Endothelial cell of umbilical vein (primary cell): ENCODE measurements at regions not wholly inside any gene's neighbourhood (a gene's known extent, or its start where the extent isn't known, plus 50 kb on each side); places are given as distances from the start of the nearest gene placed in this dataset.

Experiments
- BruUV-seq: library from RNA; stranded (reverse); fragments of 400-500 nt; replicated peaks from 2 replicates; lab custom pipeline; 2021; lab: Mats Ljungman, UMichigan
- CTCF ChIA-PET: fragments of 300-600, 350-600 bp; sonication (Branson Sonifier 250); formaldehyde crosslinking; loops from one replicate; lab custom pipeline; 2021; ENCODE audit warnings: antibody characterized with exemption, inconsistent platforms; lab: Charles Lee
- POLR2A ChIA-PET: fragments of 300-600, 350-600 bp; sonication (Branson Sonifier 250); formaldehyde crosslinking; loops from one replicate; lab custom pipeline; 2021; ENCODE audit warnings: antibody characterized with exemption, inconsistent platforms; lab: Charles Lee
- DNase-seq: peaks from one replicate; pipeline ENCODE4 v3.0.0-alpha.2; 2011; ENCODE audit warnings: low read depth, low spot score
- FAIRE-seq: peaks from 2 replicates; lab custom pipeline; 2011; peaks lifted over from hg19 to GRCh38; lab: Jason Lieb, UNC
- H2AFZ ChIP-seq: 2 replicates; pipeline ENCODE4 v1.6.0; 2012; ENCODE audit warnings: low read depth, low read length, control low read depth, inconsistent platforms
- H3K27ac ChIP-seq: 2 replicates; pipeline ENCODE4 v1.5.1; 2011; ENCODE audit warnings: low read depth, mild to moderate bottlenecking, control low read depth, low read length, moderate library complexity; ENCODE audit not compliant: insufficient read depth
- H3K27me3 ChIP-seq, 2 experiments: 2 replicates each; pipeline versions ENCODE4 v1.6.0 to v1.6.1; 2011; ENCODE audit warnings: low read length in 2 of 2, mixed read lengths in 1 of 2; ENCODE audit not compliant: control insufficient read depth in 2 of 2, insufficient read depth in 2 of 2
- H3K36me3 ChIP-seq, 2 experiments: 2 replicates in 1 of 2; 3 replicates in 1 of 2; pipeline ENCODE4 v1.5.1; 2011; ENCODE audit warnings: low read length in 2 of 2, mild to moderate bottlenecking in 1 of 2, moderate library complexity in 1 of 2; ENCODE audit not compliant: control insufficient read depth in 2 of 2, insufficient read depth in 2 of 2; ENCODE audit errors: extremely low read depth in 1 of 2
- H3K4me1 ChIP-seq: 3 replicates; pipeline ENCODE4 v1.5.1; 2011; ENCODE audit warnings: mild to moderate bottlenecking, low read length; ENCODE audit not compliant: control insufficient read depth, insufficient read depth; ENCODE audit errors: extremely low read depth
- H3K4me2 ChIP-seq: 2 replicates; pipeline ENCODE4 v1.6.1; 2011; ENCODE audit warnings: low read length, control low read depth, mixed read lengths; ENCODE audit not compliant: insufficient read depth
- H3K4me3 ChIP-seq, 3 experiments: fragments of 200-600 bp in 1 of 3; sonication (generic), shearing (Covaris generic) in 1 of 3; replicated peaks in 1 of 3; 2 replicates each; pipeline ENCODE4 v1.5.1; 2011 to 2016; ENCODE audit warnings: control low read depth in 3 of 3, low read length in 3 of 3, mild to moderate bottlenecking in 2 of 3, inconsistent platforms in 1 of 3, low read depth in 1 of 3, moderate library complexity in 1 of 3; ENCODE audit not compliant: insufficient read depth in 1 of 3
- H3K79me2 ChIP-seq: 2 replicates; pipeline ENCODE4 v1.6.0; 2012; ENCODE audit warnings: low read length, inconsistent platforms; ENCODE audit not compliant: control insufficient read depth, insufficient read depth
- H3K9ac ChIP-seq: replicated peaks from 2 replicates; pipeline ENCODE3; 2011; ENCODE audit warnings: low read length, control low read depth; ENCODE audit not compliant: insufficient read depth; ENCODE audit errors: extremely low read depth
- H3K9me1 ChIP-seq: replicated peaks from 3 replicates; pipeline ENCODE4 v1.6.0; 2011; ENCODE audit warnings: mild to moderate bottlenecking, low read length; ENCODE audit not compliant: control insufficient read depth, insufficient read depth; ENCODE audit errors: extremely low read depth
- H3K9me3 ChIP-seq: replicated peaks from 2 replicates; pipeline ENCODE4 v1.5.1; 2012; ENCODE audit warnings: low read length, inconsistent platforms; ENCODE audit not compliant: control insufficient read depth, insufficient read depth
- H4K20me1 ChIP-seq: replicated peaks from 2 replicates; pipeline ENCODE3; 2011; ENCODE audit warnings: mild to moderate bottlenecking, low read length; ENCODE audit not compliant: control insufficient read depth, insufficient read depth; ENCODE audit errors: extremely low read depth
- EZH2 ChIP-seq: IDR thresholded peaks from 2 replicates; pipeline ENCODE4 v1.6.1; 2012; ENCODE audit warnings: borderline replicate concordance, low read depth, mild to moderate bottlenecking, moderate library complexity, low read length, inconsistent platforms; ENCODE audit not compliant: severe bottlenecking
- FOS ChIP-seq: IDR thresholded peaks from 2 replicates; pipeline ENCODE4 v1.6.1; 2011; ENCODE audit warnings: mild to moderate bottlenecking, low read length, moderate library complexity, borderline replicate concordance; ENCODE audit not compliant: insufficient read depth
- GATA2 ChIP-seq: IDR thresholded peaks from 2 replicates; pipeline ENCODE4 v1.7.0; 2011; ENCODE audit warnings: low read depth, mild to moderate bottlenecking, moderate library complexity, mixed read lengths, low read length; ENCODE audit not compliant: insufficient read length, insufficient read depth
- JUN ChIP-seq: IDR thresholded peaks from 2 replicates; pipeline ENCODE4 v1.6.1; 2011; ENCODE audit warnings: borderline replicate concordance, low read depth; ENCODE audit not compliant: insufficient read length, insufficient read depth
- MYC ChIP-seq: IDR thresholded peaks from one replicate; pipeline ENCODE4 v1.6.1; 2011; ENCODE audit warnings: mild to moderate bottlenecking, low read depth, low read length
- POLR2A ChIP-seq: IDR thresholded peaks from 2 replicates; pipeline ENCODE4 v1.6.1; 2012; ENCODE audit warnings: low read depth, mild to moderate bottlenecking, control low read depth, low read length
- POLR2AphosphoS5 ChIP-seq: IDR thresholded peaks from 2 replicates; pipeline ENCODE4 v1.6.1; 2012; ENCODE audit warnings: low read depth, mild to moderate bottlenecking, control low read depth, low read length, moderate library complexity; ENCODE audit not compliant: insufficient read depth
- dilution Hi-C: fragments of 300-500 bp; cut with MboI; formaldehyde crosslinking; loops from one replicate; pipeline ENCODE4 v1.15.0; 2019; ENCODE audit warnings: low sequenced_read_pairs; ENCODE audit not compliant: extremely low pct_ligation_motif_present
- intact Hi-C: fragments of 100-400 bp; cut with micrococcal nuclease; formaldehyde crosslinking; loops from one replicate; pipeline ENCODE4 v1.10.0; 2022
- TF ChIP-seq, protein P1 (sequence below): IDR thresholded peaks from 2 replicates; pipeline ENCODE4 v1.6.1; 2011; ENCODE audit not compliant: insufficient read depth, insufficient read length
- TF ChIP-seq, protein P2 (sequence below), 2 donors: IDR thresholded peaks; 1 replicate in 1 of 2; 2 replicates in 1 of 2; pipeline ENCODE4 v1.5.1; 2011; ENCODE audit warnings: low read length in 2 of 2, mild to moderate bottlenecking in 2 of 2, moderate library complexity in 2 of 2, control low read depth in 1 of 2, inconsistent platforms in 1 of 2, low read depth in 1 of 2; ENCODE audit not compliant: insufficient read depth in 1 of 2; ENCODE audit errors: extremely low read depth in 1 of 2

DNA sequence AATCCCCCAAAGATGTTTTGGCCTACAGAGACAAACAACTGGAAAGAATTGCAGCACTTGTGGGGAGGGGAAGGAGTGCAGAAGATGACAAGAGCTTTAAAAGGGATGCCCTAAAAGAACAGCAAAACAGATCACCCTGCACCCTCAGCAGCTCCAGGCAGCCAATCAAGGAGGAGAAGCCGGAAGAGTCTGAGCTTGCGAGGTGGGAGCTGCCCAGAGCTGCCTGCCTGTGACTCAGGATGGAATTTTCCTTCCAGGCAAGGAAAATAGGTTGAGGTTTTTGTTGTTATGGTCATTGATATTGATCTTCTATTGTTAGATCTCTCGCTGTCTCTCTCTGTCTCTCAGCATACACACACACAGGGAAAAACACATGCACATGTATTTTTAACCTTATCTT, 70.3 kb upstream of the MAP1B start:
- no peak overlapping the region for H3K4me2 ChIP-seq
- intact Hi-C loops = no loop called here
- no peak overlapping the region for H3K27ac ChIP-seq
- no peak for TF ChIP-seq GATA2
- TF ChIP-seq, protein P1, sequence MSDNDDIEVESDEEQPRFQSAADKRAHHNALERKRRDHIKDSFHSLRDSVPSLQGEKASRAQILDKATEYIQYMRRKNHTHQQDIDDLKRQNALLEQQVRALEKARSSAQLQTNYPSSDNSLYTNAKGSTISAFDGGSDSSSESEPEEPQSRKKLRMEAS = no peak
- TF ChIP-seq POLR2AphosphoS5 = no peak
- no peak for TF ChIP-seq POLR2A
- TF ChIP-seq EZH2 = no peak
- TF ChIP-seq MYC = no peak
- TF ChIP-seq FOS = no peak
- no peaks in the 10 kb centered on the region for H3K79me2 ChIP-seq
- H3K27me3 ChIP-seq = peaks cover 28 to 41% of the 10 kb centered on the region in 2 experiments
- POLR2A ChIA-PET = no interaction called here
- DNase-seq (no peak), FAIRE-seq (no peak)
- dilution Hi-C loops = no loop called here
- H4K20me1 ChIP-seq = no peaks in the 10 kb centered on the region
- no peaks in the 10 kb centered on the region for H3K36me3 ChIP-seq
- no peaks in the 10 kb centered on the region for H3K4me1 ChIP-seq
- H2AFZ ChIP-seq = no peak overlapping the region
- no peak overlapping the region for H3K9ac ChIP-seq
- no peaks in the 10 kb centered on the region for H3K9me1 ChIP-seq
- CTCF ChIA-PET = interaction anchor here (0.7 to 0.9 kb wide), 2 partner anchors 17 to 271 kb away, joined by 3 read pairs; no protein-coding TSS in a partner anchor
- no peak overlapping the region for H3K4me3 ChIP-seq
- no TSS peak for BruUV-seq
- H3K9me3 ChIP-seq = no peaks in the 10 kb centered on the region

DNA sequence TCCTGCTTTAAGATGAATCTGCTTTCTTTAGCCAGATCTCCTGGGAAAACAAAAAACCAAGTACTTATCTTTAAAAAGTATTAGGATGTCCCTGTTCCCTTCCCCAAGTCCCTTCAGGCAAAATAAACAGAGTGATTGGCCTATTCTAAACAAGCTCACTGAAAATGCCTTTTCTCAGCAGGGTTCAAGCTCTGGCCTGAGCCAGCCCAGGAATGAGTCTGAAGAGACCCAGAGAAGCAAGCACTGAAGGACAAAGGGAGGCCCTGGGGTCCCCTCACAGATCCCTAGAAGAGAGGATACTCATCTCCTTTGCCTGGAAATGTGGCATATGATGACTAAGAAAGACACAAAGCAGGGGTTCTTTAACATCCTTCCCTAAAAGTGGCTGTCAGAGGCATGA, 66.8 kb upstream of the MAP1B start:
- H3K4me3 ChIP-seq = no peak overlapping the region
- H3K27ac ChIP-seq = no peak overlapping the region
- no peak overlapping the region for H3K9ac ChIP-seq
- H3K4me1 ChIP-seq = no peaks in the 10 kb centered on the region
- dilution Hi-C loops (no loop called here), intact Hi-C loops (no loop called here)
- TF ChIP-seq MYC (no peak), GATA2 (no peak), POLR2A (no peak), POLR2AphosphoS5 (no peak), EZH2 (no peak), JUN (no peak), FOS (no peak)
- TF ChIP-seq, protein P1 = no peak
- TF ChIP-seq, protein P2, sequence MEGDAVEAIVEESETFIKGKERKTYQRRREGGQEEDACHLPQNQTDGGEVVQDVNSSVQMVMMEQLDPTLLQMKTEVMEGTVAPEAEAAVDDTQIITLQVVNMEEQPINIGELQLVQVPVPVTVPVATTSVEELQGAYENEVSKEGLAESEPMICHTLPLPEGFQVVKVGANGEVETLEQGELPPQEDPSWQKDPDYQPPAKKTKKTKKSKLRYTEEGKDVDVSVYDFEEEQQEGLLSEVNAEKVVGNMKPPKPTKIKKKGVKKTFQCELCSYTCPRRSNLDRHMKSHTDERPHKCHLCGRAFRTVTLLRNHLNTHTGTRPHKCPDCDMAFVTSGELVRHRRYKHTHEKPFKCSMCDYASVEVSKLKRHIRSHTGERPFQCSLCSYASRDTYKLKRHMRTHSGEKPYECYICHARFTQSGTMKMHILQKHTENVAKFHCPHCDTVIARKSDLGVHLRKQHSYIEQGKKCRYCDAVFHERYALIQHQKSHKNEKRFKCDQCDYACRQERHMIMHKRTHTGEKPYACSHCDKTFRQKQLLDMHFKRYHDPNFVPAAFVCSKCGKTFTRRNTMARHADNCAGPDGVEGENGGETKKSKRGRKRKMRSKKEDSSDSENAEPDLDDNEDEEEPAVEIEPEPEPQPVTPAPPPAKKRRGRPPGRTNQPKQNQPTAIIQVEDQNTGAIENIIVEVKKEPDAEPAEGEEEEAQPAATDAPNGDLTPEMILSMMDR (IDR thresholded peaks at IDR 0.05; ENCODE audit: extremely low read depth in 1 of 2, insufficient read depth in 1 of 2, low read depth in 1 of 2, low read length in 2 of 2) = no peak
- peaks cover 24 to 35% of the 10 kb centered on the region in 2 experiments for H3K27me3 ChIP-seq
- H3K9me3 ChIP-seq = no peaks in the 10 kb centered on the region
- H2AFZ ChIP-seq = no peak overlapping the region
- H4K20me1 ChIP-seq = no peaks in the 10 kb centered on the region
- FAIRE-seq (no peak), DNase-seq (no peak)
- no peaks in the 10 kb centered on the region for H3K79me2 ChIP-seq
- H3K36me3 ChIP-seq = no peaks in the 10 kb centered on the region
- H3K9me1 ChIP-seq = no peaks in the 10 kb centered on the region
- ChIA-PET POLR2A (no interaction called here), CTCF (interaction anchor here (1.1 to 1.5 kb wide), 3 partner anchors 9 to 262 kb away, joined by 3 to 4 read pairs (median 4); no protein-coding TSS in a partner anchor)
- no TSS peak for BruUV-seq
- no peak overlapping the region for H3K4me2 ChIP-seq
